ENCODE measurements at regions not wholly inside any gene's neighbourhood (a gene's known extent, or its start where the extent isn't known, plus 50 kb on each side); places are given as distances from the start of the nearest gene placed in this dataset.

DNA sequence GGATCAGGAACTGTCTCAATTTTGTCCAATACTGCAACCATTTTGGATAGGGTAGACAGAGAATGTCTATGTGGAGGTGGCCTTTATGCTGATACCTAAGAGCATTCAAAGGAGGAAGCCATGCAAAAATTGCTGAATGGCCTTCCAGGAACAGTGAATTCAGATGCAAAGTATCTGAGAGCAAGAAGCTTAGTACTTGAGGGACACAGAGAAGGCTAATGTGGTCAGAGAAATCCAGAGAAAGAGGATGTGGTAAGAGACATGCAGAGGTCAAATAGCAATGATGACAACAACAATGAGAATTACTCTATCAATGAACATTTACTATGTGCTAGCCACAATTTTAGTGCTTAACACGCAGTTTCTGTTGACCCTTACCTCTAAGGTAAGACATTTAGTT is 785.6 kb upstream of the KLHL1 start:
- Histone ChIP-seq H3K4me1 (ENCODE audit: control insufficient read depth, extremely low read depth, insufficient read depth, low read length) (no peaks in the 10 kb centered on the region), H3K79me2 (ENCODE audit: control insufficient read depth, insufficient read depth, low read length) (no peaks in the 10 kb centered on the region), H3K9ac (replicated peaks; ENCODE audit: extremely low read depth, insufficient read depth, low read length) (no peak overlapping the region), H3K36me3 (ENCODE audit: control insufficient read depth in 2 of 2, extremely low read depth in 1 of 2, insufficient read depth in 2 of 2, low read length in 2 of 2) (no peaks in the 10 kb centered on the region), H2AFZ (ENCODE audit: low read depth, low read length) (no peak overlapping the region), H3K9me3 (replicated peaks; ENCODE audit: control insufficient read depth, insufficient read depth, low read length) (no peaks in the 10 kb centered on the region), H4K20me1 (replicated peaks; ENCODE audit: control insufficient read depth, extremely low read depth, insufficient read depth, low read length) (no peaks in the 10 kb centered on the region), H3K27ac (ENCODE audit: insufficient read depth, low read depth, low read length) (no peak overlapping the region), H3K4me3 (replicated peaks in 1 of 3; ENCODE audit: insufficient read depth in 1 of 3, low read depth in 1 of 3, low read length in 3 of 3) (no peak overlapping the region), H3K9me1 (replicated peaks; ENCODE audit: control insufficient read depth, extremely low read depth, insufficient read depth, low read length) (no peaks in the 10 kb centered on the region), H3K27me3 (ENCODE audit: control insufficient read depth in 2 of 2, insufficient read depth in 2 of 2, low read length in 2 of 2) (no peaks in the 10 kb centered on the region), H3K4me2 (ENCODE audit: insufficient read depth, low read length) (no peak overlapping the region)
- no peak for DNase-seq (ENCODE audit: low read depth, low spot score)
- ChIA-PET CTCF (no interaction called here), POLR2A (no interaction called here)
- intact Hi-C loops (cut with micrococcal nuclease), result no loop called here
- no peak for FAIRE-seq
- TF ChIP-seq POLR2A (IDR thresholded peaks at IDR 0.05; ENCODE audit: low read depth, low read length), result no peak
- TF ChIP-seq, protein P1, sequence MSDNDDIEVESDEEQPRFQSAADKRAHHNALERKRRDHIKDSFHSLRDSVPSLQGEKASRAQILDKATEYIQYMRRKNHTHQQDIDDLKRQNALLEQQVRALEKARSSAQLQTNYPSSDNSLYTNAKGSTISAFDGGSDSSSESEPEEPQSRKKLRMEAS (IDR thresholded peaks at IDR 0.05; ENCODE audit: insufficient read depth, insufficient read length), result no peak
- TF ChIP-seq, protein P2, sequence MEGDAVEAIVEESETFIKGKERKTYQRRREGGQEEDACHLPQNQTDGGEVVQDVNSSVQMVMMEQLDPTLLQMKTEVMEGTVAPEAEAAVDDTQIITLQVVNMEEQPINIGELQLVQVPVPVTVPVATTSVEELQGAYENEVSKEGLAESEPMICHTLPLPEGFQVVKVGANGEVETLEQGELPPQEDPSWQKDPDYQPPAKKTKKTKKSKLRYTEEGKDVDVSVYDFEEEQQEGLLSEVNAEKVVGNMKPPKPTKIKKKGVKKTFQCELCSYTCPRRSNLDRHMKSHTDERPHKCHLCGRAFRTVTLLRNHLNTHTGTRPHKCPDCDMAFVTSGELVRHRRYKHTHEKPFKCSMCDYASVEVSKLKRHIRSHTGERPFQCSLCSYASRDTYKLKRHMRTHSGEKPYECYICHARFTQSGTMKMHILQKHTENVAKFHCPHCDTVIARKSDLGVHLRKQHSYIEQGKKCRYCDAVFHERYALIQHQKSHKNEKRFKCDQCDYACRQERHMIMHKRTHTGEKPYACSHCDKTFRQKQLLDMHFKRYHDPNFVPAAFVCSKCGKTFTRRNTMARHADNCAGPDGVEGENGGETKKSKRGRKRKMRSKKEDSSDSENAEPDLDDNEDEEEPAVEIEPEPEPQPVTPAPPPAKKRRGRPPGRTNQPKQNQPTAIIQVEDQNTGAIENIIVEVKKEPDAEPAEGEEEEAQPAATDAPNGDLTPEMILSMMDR (IDR thresholded peaks at IDR 0.05; ENCODE audit: extremely low read depth in 1 of 2, insufficient read depth in 1 of 2, low read depth in 1 of 2, low read length in 2 of 2), result no peak
- no TSS peak for BruUV-seq (replicated peaks)
- dilution Hi-C loops (cut with MboI; ENCODE audit: extremely low pct_ligation_motif_present, low sequenced_read_pairs), result no loop called here

DNA sequence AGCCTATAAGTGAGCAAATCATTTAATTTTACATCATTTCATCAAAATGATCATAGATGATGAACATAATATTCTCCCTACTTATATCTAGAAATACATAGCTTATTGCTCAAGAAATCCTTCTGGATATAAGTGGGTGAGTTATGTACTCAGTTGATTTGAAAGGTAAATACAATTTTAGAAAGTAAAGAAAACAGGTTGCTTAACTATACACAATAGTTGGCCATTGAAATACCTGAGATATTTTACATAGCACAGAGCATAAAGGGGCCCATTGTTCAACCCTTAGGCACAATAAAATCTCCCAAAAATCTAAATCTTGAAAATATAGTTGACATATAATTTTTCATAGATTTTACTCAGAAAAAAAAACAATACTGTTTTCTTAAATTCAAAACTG is 782.0 kb upstream of the KLHL1 start:
- Histone ChIP-seq H2AFZ (ENCODE audit: low read depth, low read length) (no peak overlapping the region), H3K27me3 (ENCODE audit: control insufficient read depth in 2 of 2, insufficient read depth in 2 of 2, low read length in 2 of 2) (no peaks in the 10 kb centered on the region), H3K9me1 (replicated peaks; ENCODE audit: control insufficient read depth, extremely low read depth, insufficient read depth, low read length) (no peaks in the 10 kb centered on the region), H3K27ac (ENCODE audit: insufficient read depth, low read depth, low read length) (no peak overlapping the region), H3K79me2 (ENCODE audit: control insufficient read depth, insufficient read depth, low read length) (no peaks in the 10 kb centered on the region), H3K4me2 (ENCODE audit: insufficient read depth, low read length) (no peak overlapping the region), H3K4me3 (replicated peaks in 1 of 3; ENCODE audit: insufficient read depth in 1 of 3, low read depth in 1 of 3, low read length in 3 of 3) (no peak overlapping the region), H4K20me1 (replicated peaks; ENCODE audit: control insufficient read depth, extremely low read depth, insufficient read depth, low read length) (no peaks in the 10 kb centered on the region), H3K9ac (replicated peaks; ENCODE audit: extremely low read depth, insufficient read depth, low read length) (no peak overlapping the region), H3K9me3 (replicated peaks; ENCODE audit: control insufficient read depth, insufficient read depth, low read length) (no peaks in the 10 kb centered on the region), H3K4me1 (ENCODE audit: control insufficient read depth, extremely low read depth, insufficient read depth, low read length) (no peaks in the 10 kb centered on the region), H3K36me3 (ENCODE audit: control insufficient read depth in 2 of 2, extremely low read depth in 1 of 2, insufficient read depth in 2 of 2, low read length in 2 of 2) (no peaks in the 10 kb centered on the region)
- POLR2A ChIA-PET, result no interaction called here
- dilution Hi-C loops (cut with MboI; ENCODE audit: extremely low pct_ligation_motif_present, low sequenced_read_pairs) (no loop called here), intact Hi-C loops (cut with micrococcal nuclease) (no loop called here)
- no peak for FAIRE-seq
- TF ChIP-seq GATA2 (IDR thresholded peaks at IDR 0.05; ENCODE audit: insufficient read depth, insufficient read length, low read depth, low read length) (no peak), JUN (IDR thresholded peaks at IDR 0.05; ENCODE audit: borderline replicate concordance, insufficient read depth, insufficient read length, low read depth) (no peak), POLR2AphosphoS5 (IDR thresholded peaks at IDR 0.05; ENCODE audit: insufficient read depth, low read depth, low read length) (no peak), FOS (IDR thresholded peaks at IDR 0.05; ENCODE audit: borderline replicate concordance, insufficient read depth, low read length) (no peak), MYC (IDR thresholded peaks at IDR 0.05; ENCODE audit: low read depth, low read length) (no peak), POLR2A (IDR thresholded peaks at IDR 0.05; ENCODE audit: low read depth, low read length) (no peak)
- TF ChIP-seq, protein P1 (IDR thresholded peaks at IDR 0.05; ENCODE audit: insufficient read depth, insufficient read length), result no peak
- CTCF ChIA-PET, result interaction anchor here (1.1 to 1.4 kb wide), 2 partner anchors 10 to 14 kb away, joined by 3 to 4 read pairs; no protein-coding TSS in a partner anchor
- DNase-seq (ENCODE audit: low read depth, low spot score), result no peak
- no TSS peak for BruUV-seq (replicated peaks)
